Kidney capillary endothelial cell (primary cell): ENCODE measurements at regions not wholly inside any gene's neighbourhood (a gene's known extent, or its start where the extent isn't known, plus 50 kb on each side); places are given as distances from the start of the nearest gene placed in this dataset.

Experiments
- DNase-seq: peaks from one replicate; pipeline ENCODE4 v3.0.0-alpha.2; 2018; ENCODE audit warnings: low spot score

DNA sequence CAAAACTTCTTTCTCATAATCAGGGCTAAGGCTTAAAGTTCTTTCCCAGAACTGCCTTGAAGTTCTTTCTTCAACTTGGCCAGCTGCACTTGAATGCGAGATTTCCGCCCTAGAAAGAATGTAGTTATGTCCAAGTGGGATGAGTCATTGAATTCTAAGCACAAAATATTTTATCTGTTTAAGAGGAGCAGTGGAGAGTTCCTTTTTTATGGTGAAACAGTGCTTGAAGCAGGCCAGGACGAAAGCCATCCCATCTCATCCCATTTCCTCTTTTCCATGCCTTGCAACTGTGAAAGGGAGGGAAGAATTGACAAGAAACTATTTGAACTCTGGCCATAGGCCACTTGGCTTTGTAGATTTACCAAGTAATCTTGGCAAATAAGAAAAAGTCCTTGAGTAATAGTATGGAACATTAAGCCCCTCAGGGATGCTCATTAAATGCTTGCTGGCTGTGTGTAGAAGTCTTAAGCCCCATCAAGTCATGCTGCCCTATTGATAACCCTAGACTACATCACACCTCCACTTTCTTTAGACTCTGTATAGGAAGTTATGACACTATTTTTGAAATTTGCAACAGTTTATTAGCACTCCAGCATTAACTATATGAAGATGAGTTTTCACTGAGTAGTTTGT, 174.5 kb downstream of the KCTD12 start:
- DNase-seq, result peak; percentile 33

DNA sequence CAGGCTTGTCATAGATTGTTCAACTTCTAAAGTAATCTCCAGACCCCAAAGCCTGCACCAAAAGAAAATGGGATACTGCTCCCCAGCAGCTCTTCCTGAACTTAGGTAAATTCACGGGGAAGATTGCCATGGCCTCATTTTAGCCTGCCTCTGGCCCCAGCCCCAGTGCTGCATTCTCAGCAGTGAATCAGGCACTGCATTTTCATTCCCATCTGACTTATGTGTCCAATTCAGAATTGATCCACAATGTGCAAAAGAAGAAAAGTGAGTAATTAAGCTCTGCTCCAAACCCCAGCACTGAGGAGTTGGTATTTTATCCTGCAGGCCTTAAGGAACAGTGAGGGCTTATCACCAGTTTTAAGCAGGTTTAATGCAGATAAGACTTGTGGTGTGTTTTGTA, 176.4 kb downstream of the KCTD12 start:
- no peak for DNase-seq

DNA sequence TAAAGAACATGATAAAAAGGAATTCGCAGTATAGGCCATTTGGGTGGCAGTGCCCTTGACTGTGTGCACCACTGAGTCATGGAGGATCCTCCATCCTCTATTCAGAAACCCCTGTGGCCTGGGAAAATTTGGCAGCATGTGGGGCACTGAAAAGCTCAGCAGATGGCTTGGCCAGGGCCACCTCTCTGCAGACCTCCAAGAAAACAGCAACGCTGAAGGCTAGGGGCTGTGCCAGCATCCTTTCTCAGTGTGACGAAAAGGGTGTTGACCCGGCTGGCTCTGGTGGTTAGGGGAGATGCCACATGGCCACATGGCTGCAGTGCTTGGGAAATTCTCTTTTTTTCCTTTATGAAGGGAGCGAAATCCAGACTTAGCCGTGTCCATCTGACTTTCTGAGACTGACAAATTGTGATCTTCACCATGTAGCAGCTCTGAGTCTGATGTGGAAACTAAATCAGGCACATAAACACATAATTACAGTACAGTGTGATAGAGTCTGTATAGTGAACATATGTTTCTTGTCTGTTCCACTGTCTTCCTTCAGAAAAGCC, 178.0 kb downstream of the KCTD12 start:
- no peak for DNase-seq

GRCh38 chr13:76707360-76707759, 178.8 kb downstream of the KCTD12 start:
- peak; percentile 52 for DNase-seq

GRCh38 chr13:76703621-76704288, 182.4 kb downstream of the KCTD12 start:
- peak; percentile 28 for DNase-seq

DNA sequence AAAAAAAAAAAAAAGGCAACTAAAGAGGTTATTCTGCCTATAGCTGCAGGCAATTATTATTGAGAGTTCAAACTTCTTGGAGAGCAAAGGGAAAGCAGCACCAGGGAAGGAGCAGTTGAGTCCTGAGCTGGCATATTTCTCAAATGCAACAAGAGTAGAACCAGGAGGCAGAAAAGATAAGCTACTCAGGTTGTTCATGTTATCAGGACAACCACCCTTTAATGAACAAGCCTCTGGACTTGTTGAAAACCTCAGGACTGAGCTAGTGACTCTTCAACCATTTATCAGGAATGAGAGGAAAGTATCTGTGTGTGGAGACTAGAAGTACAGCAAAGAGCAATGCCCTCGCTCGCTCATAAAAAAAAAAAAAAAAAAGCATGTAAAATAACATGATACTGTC, 183.0 kb downstream of the KCTD12 start:
- no peak for DNase-seq

- DNase-seq, result no peak
Measured at GRCh38 chr13:76697288-76697687, 188.9 kb downstream of the KCTD12 start.

DNA sequence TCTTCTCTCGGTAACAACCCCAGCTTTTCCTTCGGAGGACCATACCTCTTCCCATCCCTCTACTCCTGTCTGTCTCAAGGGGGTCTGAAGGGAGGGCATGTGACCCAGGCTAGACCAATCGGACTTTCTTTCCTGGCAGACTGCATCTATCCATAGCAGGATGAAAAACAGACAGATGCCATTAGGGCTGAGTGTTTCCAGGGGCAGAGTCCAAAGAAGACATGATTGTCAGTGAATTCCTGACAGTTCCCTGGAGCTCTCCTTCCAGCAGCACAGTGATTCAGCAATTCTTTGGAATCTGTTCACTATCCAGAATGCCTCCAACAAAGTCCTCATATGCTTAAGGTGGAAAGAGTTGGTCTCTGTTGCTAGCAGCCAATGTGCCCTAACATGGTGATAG, 189.8 kb downstream of the KCTD12 start:
- no peak for DNase-seq

DNA sequence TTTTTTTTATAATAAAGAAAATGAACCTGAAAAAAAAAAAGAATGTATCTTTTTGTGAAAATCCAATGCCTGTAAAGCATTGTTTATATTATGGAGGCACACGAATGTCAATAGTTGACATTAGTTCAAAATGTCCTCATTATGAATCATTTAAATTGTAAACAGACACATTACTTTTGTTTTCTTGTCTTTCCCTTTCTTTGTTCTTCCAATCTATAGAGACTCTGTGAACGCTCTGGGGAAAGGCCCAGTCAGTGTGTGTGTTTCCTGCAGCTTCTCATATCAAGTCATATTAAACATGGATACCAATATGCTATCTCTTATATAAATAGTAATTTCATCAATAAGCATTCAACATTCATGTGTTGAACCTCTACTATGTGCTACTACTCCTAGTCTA, 193.1 kb downstream of the KCTD12 start:
- no peak for DNase-seq

DNA sequence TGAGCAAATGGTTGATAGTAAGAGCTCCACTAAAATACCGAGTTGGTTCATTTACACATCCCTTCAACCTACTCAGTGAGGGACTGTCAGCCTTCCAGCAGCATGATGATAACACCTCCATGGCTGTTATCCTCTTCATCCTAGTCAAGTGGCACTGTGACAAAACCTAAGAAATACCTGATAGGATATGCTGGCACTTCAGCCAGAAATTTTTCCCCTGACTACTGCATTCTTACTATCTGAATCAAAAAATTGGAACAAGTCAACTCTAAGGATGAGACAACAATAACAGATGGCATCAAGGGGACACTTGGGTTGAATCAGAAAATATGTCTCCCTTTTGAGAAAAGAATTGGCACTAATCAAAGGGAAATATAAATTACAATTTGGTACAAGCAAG, 193.9 kb downstream of the KCTD12 start:
- DNase-seq, result no peak

DNA sequence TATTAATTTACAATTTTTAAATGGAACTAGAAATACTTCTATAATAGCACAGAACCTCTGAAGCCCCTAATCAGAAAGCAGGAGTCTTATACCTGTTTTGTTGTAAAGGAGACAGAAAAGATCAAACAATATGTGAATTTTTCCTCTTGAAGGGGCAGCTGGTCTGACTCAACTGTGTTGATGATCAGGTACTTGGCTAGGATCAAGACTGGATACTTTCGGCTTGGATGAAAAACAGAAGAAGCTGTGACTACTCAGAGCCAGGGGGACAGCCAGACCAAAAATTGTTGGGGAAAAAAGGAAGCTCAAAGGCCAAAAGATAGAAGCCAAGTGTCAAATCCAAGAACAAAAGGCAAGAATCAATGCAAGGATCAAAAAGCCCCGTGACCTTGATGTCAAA, 195.6 kb downstream of the KCTD12 start:
- DNase-seq, result no peak

- DNase-seq, result no peak
Measured at GRCh38 chr13:76687467-76687866, 198.7 kb downstream of the KCTD12 start.

- no peak for DNase-seq
Measured at GRCh38 chr13:76685938-76686337, 200.3 kb downstream of the KCTD12 start.

- no peak for DNase-seq
Measured at GRCh38 chr13:76684336-76684735, 201.9 kb downstream of the KCTD12 start.

DNA sequence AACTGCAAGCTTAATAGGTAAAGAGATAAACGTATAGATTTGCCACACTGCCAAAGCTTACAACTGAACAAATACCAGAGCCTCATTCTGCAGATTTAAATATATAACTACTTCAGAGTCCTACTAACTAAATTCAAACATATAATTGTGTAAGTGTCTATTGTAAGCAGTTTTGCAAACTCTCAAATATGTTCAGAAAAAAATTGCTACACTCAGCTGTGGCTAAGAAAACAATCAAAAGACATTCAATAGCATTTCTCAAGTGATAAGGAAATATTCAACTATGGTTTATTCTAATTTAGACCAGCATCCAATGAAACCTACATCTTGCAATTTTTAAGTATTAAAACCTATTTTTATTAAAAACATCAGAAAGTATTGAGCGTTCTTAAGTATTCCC, 202.4 kb downstream of the KCTD12 start:
- DNase-seq, result no peak

DNA sequence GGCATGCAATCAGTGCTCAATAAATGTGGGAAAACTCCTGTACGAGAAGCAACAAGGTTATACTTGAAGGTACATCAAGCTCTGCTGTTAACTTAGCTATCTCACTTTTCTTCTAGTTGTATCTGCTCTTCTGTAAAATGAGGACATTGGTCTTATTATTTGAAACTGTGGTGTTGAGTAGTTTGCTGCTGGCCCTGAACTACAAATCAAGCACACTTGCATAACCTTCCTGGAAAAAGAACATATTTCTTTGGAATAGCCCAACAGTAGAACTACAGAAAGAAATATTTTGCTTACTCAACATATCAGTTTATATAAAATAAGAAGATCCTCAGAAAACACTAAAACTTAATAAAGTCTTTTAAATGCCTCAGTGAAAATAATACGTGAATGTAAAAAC, 203.0 kb downstream of the KCTD12 start:
- no peak for DNase-seq

DNA sequence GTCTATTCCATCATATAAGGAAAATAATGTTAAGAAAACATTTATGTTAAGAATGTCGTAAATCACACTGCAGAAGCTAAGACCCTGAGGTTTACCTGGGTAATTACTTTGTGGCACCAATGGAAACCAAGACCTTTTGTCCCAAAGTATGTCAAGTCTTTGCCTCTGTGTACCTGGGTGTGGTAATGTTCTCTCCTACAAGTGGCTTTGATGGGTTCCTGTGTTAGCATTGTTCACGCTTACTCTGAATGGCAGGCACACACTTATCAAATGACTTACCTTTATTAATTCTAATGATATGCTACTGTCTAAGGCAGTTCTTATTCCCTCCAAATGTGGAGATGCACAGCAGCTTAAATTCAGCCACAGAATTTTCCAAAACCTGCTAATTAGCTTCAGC, 206.1 kb downstream of the KCTD12 start:
- no peak for DNase-seq

GRCh38 chr13:76677043-76677442, 209.2 kb downstream of the KCTD12 start:
- no peak for DNase-seq

- no peak for DNase-seq
Measured at GRCh38 chr13:76672420-76672819, 213.8 kb downstream of the KCTD12 start.

GRCh38 chr13:76668716-76669115, 217.5 kb downstream of the KCTD12 start:
- no peak for DNase-seq

GRCh38 chr13:76668141-76668540, 218.1 kb downstream of the KCTD12 start:
- no peak for DNase-seq

- DNase-seq, result peak; percentile 69
Measured at GRCh38 chr13:76667551-76667950, 218.7 kb downstream of the KCTD12 start.

DNA sequence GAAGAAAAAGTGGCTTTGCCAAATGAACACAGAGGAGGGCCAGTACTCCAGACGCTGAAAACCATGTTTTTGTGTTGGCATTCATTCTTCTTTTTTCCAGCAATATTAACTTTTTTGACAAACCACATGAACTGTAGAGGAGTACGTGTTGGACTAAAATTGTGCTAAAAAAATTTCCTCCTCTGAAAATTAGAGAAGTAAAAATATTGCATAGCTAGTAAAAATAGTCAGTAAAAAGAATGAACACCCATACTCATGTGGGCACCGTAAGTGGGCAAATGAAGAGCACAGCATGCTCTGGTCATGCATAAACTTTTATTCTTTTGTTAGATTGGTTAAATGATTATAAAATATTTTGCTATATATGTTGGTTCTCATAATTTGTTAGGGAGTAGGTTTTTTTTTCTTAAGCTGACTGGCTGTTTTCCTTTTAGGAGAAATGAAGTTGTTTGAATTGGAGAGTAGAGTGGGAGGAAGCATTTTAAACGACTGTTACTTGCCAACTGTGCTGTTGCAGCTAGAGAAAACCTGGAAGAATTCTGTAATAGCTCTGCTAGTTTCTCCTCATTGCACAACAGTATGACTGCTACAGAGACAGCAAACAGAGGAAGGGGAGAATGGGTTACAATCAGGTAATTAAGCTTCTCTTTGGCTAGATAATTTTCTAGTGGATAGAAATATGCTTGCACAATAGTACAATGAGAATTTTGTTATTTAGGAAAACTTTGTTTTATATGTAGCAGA, 222.4 kb downstream of the KCTD12 start:
- no peak for DNase-seq
